Ovary (tissue), 7 donors: ENCODE measurements at regions not wholly inside any gene's neighbourhood (a gene's known extent, or its start where the extent isn't known, plus 50 kb on each side); places are given as distances from the start of the nearest gene placed in this dataset.

Experiments
- DNase-seq, 5 donors: peaks; one replicate each; pipeline ENCODE4 v3.0.0-alpha.2; 2019 to 2020
- H3K27ac ChIP-seq, 2 donors: fragments of 200-600 bp; one replicate each; pipeline versions ENCODE4 v1.5.1 to v1.8.0; 2019 to 2022
- H3K27me3 ChIP-seq: fragments of 200-600 bp; one replicate; pipeline ENCODE4 v1.8.0; 2022
- H3K36me3 ChIP-seq: fragments of 200-600 bp; sonication (generic); one replicate; pipeline ENCODE4 v1.5.1; 2019
- H3K4me1 ChIP-seq: one replicate; pipeline ENCODE4 v1.8.1; 2013; ENCODE audit warnings: mild to moderate bottlenecking, moderate library complexity; ENCODE audit not compliant: insufficient read depth
- H3K4me3 ChIP-seq: fragments of 200-600 bp; sonication (generic); one replicate; pipeline ENCODE4 v1.5.1; 2017
- H3K9me3 ChIP-seq, 2 donors: fragments of 200-600 bp in 1 of 2; sonication (generic) in 1 of 2; one replicate each; pipeline versions ENCODE4 v1.5.1 to v1.8.1; 2013 to 2019; ENCODE audit warnings: mild to moderate bottlenecking in 1 of 2, moderate library complexity in 1 of 2
- EP300 ChIP-seq: sonication (generic); formaldehyde crosslinking; IDR thresholded peaks from one replicate; pipeline ENCODE4 v1.6.1; 2017; ENCODE audit warnings: antibody characterized with exemption
- POLR2A ChIP-seq: fragments of 450-650 bp; IDR thresholded peaks from one replicate; pipeline ENCODE4 v1.6.1; 2017; ENCODE audit warnings: antibody characterized with exemption, mild to moderate bottlenecking, moderate library complexity
- WGBS, 3 donors: extraction: QIAGEN DNeasy Blood & Tissue Kit in 1 of 3; methylation state at CpG; one replicate each; pipeline versions ENCODE4 v1.1.5 to v1.1.7; 2013 to 2017; 5-methylcytosine and 5-hydroxymethylcytosine counted together
- intact Hi-C, 4 donors: fragments of 100-400 bp; cut with DNase I; formaldehyde crosslinking; loops; one replicate each; pipeline versions ENCODE4 v1.11.0 to v1.15.1; 2022 to 2023
- TF ChIP-seq, protein P1 (sequence below), 3 donors: fragments of 450-650 bp in 2 of 3; fragments of 200-600 bp in 1 of 3; IDR thresholded peaks; one replicate each; pipeline versions ENCODE4 v1.5.1 to v1.8.0; 2016 to 2022; ENCODE audit warnings: antibody characterized with exemption in 3 of 3, mild to moderate bottlenecking in 1 of 3
- donor health status: DM: no; HTN: no; CAD: no; lungs with moderate emphysema.
- donor health status: DM: no; HTN: no; CAD: no.
- donor health status: Bipolar disorder and iron deficiency.
- donor health status: DM: no; HTN: no; CAD: no.
- donor health status: DM: yes; HTN: yes; CAD: no.

DNA sequence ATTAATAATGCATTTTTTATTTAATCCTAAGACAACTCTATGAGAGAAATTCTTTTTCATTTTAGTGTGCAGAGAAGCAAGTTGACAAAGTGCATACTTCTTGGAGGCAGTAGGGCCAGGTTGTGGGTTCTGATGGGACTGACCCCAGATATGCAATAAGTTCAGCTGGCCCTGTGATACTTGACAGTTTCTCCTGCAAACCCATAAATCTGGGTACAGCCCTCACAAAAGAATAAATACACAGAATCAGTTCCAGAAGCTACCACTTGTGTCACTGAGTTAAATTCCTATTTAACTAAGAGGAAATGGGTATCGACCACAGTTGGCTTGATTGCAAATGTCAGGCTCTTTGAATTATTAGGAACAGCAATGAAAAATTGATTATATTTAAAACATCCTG is 598.5 kb upstream of the API5 start:
- TF ChIP-seq, protein P1, sequence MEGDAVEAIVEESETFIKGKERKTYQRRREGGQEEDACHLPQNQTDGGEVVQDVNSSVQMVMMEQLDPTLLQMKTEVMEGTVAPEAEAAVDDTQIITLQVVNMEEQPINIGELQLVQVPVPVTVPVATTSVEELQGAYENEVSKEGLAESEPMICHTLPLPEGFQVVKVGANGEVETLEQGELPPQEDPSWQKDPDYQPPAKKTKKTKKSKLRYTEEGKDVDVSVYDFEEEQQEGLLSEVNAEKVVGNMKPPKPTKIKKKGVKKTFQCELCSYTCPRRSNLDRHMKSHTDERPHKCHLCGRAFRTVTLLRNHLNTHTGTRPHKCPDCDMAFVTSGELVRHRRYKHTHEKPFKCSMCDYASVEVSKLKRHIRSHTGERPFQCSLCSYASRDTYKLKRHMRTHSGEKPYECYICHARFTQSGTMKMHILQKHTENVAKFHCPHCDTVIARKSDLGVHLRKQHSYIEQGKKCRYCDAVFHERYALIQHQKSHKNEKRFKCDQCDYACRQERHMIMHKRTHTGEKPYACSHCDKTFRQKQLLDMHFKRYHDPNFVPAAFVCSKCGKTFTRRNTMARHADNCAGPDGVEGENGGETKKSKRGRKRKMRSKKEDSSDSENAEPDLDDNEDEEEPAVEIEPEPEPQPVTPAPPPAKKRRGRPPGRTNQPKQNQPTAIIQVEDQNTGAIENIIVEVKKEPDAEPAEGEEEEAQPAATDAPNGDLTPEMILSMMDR (IDR thresholded peaks at IDR 0.05): no peak
- TF ChIP-seq EP300 (no peak), POLR2A (no peak)
- Histone ChIP-seq H3K36me3 (no peaks in the 10 kb centered on the region), H3K4me1 (no peaks in the 10 kb centered on the region), H3K27ac (no peak overlapping the region), H3K27me3 (no peaks in the 10 kb centered on the region), H3K9me3 (no peaks in the 10 kb centered on the region), H3K4me3 (no peak overlapping the region)
- intact Hi-C loops: no loop called here
- WGBS, 3 donors: 4 to 16% (median 11%) methylated on average over 1 of the region's 1 CpG
- DNase-seq: no peak

- TF ChIP-seq, protein P1 (IDR thresholded peaks at IDR 0.05): no peak
- TF ChIP-seq POLR2A (no peak), EP300 (no peak)
- 21 to 66% (median 43%) methylated on average over 1 of the region's 1 CpG for WGBS, 3 donors
- Histone ChIP-seq H3K27me3 (no peaks in the 10 kb centered on the region), H3K4me1 (no peaks in the 10 kb centered on the region), H3K36me3 (no peaks in the 10 kb centered on the region), H3K4me3 (no peak overlapping the region), H3K27ac (no peak overlapping the region), H3K9me3 (no peaks in the 10 kb centered on the region)
- DNase-seq: no peak
- intact Hi-C loops: no loop called here
Measured at GRCh38 chr11:42713753-42714152, 598.0 kb upstream of the API5 start.

- H3K27ac ChIP-seq: no peak overlapping the region
- TF ChIP-seq EP300 (no peak), POLR2A (no peak)
- TF ChIP-seq, protein P1 (IDR thresholded peaks at IDR 0.05): no peak
- H3K36me3 ChIP-seq: no peaks in the 10 kb centered on the region
- intact Hi-C loops: no loop called here
- H3K4me1 ChIP-seq: no peaks in the 10 kb centered on the region
- WGBS, 3 donors: 51 to 61% (median 52%) methylated on average over 3 of the region's 3 CpGs
- no peak overlapping the region for H3K4me3 ChIP-seq
- no peak for DNase-seq
- no peaks in the 10 kb centered on the region for H3K27me3 ChIP-seq
- H3K9me3 ChIP-seq: no peaks in the 10 kb centered on the region
Measured at GRCh38 chr11:42720716-42721563, 590.9 kb upstream of the API5 start.

DNA sequence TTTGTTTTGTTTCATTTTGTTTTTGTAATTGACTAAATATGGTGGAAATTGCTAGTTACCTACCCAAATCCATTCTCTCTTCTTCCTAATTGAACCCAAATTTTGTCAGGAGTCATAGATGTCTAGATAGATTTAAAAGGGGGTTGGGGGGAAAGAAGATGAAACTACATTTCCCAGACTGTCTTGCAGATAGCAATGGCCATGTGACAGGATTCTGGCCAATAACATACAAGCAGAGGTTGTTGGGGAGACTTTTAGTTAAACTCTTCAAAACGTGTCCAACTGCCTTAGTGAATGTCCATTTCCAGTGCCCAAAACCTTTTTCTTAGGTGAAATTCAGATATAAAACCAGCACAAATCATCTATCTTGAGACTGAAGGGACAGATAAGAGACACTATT is 583.9 kb upstream of the API5 start:
- WGBS, 3 donors: 36 to 44% (median 40%) methylated on average over 1 of the region's 1 CpG
- intact Hi-C loops: no loop called here

More for the DNA sequence above, 583.9 kb upstream of the API5 start:
- Histone ChIP-seq H3K9me3 (no peaks in the 10 kb centered on the region), H3K4me1 (no peaks in the 10 kb centered on the region), H3K27ac (no peak overlapping the region), H3K27me3 (no peaks in the 10 kb centered on the region), H3K4me3 (no peak overlapping the region), H3K36me3 (no peaks in the 10 kb centered on the region)
- no peak for DNase-seq
- TF ChIP-seq, protein P1 (IDR thresholded peaks at IDR 0.05): no peak
- no peak for TF ChIP-seq POLR2A
- no peak for TF ChIP-seq EP300
